HG03139 (cell line): ENCODE measurements at regions not wholly inside any gene's neighbourhood (a gene's known extent, or its start where the extent isn't known, plus 50 kb on each side); places are given as distances from the start of the nearest gene placed in this dataset.
"Not testable (repeated sequence)": the region's sequence is repeated elsewhere in the genome, so short reads cannot be mapped to it uniquely, and the experiment has no call there.

Experiments used
- ATAC-seq: cut with Tn5 transposase; IDR thresholded peaks from one replicate; pipeline ENCODE4 v1.9.1; 2021; ENCODE audit not compliant: unreplicated experiment

DNA sequence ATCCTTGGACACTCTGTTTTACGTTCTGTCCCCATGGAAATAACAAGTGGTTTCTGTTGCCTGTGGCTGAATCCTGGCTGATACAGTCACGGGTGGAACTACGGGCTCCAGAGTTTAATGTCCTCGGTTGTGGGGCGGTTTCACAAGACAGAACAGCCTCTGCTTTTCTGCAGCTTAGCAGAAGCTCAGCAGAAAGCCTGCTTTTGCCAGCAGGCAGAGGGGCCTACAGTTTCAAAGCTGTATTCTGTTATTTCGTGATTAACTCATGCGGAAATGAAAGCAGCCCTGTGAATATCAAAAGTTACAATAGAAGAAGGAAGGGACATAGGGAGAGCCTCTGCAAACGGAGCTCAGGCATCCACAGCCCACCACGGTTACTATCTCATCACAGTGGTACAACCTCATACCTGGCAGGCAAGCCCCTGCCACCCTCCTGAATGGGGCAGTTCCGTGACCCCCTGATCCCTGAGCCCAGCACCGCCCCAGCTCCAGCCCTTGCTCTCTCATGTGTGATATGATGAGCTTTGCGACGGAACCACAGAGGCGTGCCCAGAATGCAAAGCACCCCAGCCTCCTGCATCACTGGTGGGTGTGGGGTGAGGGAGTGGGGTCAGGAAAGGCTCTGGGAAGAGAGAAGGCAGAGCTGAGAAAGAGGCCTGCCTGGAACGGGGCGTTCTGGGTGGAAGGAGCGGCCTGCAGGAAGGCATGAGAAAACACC, 360.6 kb downstream of the BRD1 start:
- no peak for ATAC-seq

DNA sequence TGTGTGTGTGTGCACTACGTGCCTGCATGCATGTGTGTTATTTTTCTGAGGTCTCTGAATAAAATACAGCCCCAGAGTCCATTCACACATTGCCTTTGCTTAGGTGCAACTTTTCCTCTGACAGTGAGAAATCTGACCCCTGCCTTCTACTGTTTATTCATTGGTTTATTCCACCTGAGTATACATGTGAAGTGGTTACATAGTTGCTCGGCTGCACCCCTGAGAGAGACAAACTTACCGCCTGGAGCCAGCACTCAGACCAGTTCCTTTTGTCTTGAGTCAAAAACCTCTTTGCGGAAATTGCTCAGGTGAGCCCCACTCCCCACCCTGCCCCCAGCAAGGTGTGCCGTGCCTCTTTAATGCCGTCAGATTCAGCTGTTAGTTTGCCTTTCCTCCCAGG, 363.6 kb downstream of the BRD1 start:
- no peak for ATAC-seq

DNA sequence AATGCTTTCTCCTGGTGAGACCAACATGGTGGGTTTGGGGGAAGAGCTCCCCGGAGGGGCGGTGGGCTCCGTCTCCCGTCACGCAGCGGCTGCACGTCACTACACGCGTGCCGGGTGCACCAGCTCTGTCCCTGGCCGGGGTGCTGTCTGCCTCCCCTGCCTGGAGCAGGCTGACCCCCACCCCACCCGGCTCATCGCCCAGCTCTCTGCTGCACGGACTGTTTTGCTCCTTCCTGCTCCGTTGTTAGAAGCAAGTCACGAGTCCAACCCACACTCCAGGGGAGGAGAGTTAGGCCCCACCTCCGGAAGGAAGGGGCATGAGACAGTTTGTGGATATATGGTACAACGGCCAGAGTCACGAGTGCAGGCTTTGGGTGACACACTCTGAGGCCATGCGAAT, 364.9 kb downstream of the BRD1 start:
- ATAC-seq = no peak

DNA sequence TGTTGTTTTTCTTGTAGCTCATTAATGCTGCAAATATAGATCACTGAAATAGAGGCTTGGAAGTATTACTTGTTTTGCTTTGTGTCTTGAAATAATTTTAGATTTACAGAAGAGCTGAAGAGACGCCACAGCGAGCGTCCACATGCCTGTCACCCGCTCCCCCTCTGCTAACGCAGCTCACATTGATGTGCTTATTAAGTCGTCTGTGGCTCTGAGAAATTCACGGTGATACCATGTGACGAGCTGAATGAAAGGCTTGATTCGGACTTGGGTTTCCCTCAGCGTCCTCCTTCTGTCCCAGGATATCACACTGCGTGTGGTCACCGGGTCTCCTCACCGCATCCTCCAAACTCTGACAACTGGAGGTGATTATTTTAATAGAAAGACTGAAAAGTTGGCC, 365.4 kb downstream of the BRD1 start:
- ATAC-seq = no peak

DNA sequence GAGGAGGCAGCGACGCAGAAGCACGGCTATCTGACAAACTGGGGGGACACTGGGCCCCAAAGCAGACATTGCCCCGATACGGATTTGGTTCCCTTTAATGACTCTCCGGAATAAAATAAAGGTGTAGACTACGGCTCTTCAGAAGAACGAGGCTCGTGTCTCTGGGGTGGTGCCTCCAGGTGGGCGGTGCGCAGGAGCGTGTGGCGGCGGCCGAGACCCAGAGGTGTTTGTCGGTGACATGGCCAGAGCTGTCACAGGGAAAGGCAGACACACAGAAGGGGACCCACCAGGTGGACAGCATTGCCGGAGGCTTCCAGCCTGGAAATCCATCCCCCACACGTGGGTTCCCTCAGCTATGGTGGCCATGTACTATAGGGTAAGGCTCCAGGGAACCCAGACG, 366.0 kb downstream of the BRD1 start:
- ATAC-seq = no peak

DNA sequence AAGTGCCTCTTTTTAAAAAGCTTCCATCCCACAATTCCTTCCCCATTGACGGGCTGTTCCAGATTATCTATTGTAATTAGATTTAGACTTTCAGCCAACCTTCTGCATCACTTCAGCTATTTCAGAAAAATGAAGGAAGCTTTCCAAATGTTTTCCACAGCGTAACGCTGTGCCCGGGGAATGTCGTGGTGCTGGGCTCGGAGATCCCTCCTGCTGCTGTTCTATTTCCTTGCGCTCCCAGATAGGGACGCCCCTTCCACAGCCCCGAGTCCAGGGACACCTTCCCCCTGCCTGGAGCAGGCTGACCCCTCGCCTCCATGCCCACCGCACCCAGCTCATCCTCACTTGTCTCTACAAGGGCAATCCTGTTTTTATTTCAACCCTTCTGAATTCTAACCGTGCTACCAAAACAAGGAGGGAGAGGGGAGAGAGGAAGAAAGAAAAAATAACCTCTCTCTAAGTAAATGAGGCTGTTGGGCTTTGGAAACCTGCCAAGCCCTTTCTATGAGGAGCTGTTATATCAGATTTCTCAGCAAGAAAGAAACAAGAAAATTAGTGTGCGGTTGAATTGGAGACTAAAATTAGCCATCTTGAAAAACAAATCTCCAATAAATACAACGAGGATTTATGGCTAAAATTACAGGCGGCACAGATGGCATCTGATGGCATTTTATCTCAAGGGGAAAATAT, 366.9 kb downstream of the BRD1 start:
- no peak for ATAC-seq

DNA sequence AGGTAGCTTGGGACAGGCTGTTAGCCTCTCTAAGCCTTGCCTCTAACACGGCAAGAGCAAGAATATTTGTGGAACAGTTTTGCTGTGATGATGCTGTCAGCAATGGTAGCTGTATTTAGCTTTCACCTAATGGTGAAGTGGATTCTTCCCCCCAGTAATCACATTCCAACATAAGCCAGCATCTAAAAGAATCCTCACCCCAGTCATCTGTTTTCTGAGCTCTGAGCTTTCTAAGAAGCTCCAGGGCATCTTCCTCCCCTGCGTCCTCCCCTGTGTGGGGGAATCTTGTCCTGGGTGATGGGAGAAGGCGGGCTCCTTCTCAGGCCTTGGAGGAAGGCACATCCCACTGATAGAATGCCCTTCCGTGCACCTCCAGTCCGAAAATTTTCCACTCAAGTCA, 367.6 kb downstream of the BRD1 start:
- no peak for ATAC-seq

DNA sequence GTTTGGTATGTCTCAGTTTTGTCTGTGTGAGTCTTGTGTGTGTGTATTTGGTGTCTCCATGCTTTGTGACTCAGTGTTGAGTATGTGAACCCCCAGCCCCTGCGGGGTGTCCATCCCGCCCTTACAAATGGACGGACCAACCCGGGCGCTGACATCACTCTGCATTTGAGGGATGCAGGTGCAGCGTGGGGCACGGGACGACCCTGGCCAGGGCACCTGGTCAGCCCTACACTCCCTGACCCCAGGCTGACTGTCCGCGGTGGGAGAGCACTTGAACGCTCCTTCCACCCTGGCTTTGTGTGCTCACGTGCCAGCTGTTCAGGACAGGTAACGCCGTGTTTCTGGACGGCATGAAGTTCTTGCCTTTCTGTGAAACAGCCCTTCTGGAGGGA, 369.0 kb downstream of the BRD1 start:
- no peak for ATAC-seq

DNA sequence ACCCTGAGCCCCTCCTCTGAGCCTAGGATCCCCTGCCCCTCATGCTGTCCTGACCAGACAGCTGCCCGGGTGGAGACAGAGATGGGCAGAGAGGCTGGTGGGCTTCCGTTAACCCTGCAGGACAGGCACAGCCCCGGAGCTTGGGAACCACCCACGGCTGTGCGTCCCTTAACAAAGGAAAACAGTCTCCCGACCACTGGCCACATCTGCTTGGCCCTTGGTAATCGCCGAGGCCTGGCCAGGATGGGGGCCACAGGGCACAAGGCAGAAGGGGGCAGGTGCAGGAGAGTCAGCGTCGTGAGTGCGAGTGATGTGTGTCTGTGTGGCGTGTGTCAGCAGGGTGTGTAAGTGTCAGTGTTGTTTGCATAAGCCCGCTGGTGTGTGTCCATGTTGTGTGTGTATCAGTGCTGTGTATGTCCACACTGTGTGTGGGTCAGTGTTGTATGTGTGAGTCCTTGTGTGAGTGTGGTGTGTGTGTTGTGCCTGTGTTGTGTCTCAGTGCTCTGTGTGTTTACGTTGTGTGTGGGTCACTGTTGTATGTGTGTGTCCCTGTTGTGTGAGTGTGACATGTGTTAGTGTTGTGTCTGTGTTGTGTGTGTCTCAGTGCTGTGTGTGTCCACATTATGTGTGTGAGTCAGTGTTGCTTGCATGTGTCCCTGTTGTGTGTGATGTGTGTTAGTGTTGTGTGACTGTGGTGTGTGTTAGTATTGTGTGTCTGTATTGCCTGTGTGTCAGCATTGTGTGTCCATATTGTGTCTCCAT, 369.5 kb downstream of the BRD1 start:
- no peak for ATAC-seq

DNA sequence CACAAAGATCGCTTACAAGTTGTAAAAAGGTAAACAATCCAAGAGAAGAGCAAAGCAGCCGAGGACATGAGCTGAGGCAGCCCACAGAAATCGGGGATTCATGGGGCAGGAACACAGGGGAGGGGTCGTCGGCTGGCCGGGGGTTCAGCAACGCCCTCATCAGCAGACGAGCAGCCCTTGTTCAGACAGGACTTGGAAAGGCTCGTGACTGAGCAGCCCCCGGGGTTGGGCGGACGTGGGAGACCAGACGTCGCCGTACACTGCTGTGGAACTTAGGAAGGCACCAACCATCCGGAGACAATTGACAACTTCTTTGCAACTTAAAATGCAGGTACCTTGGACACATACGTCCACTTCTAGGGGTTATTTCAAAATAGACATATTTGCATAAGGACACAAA, 370.5 kb downstream of the BRD1 start:
- no peak for ATAC-seq

DNA sequence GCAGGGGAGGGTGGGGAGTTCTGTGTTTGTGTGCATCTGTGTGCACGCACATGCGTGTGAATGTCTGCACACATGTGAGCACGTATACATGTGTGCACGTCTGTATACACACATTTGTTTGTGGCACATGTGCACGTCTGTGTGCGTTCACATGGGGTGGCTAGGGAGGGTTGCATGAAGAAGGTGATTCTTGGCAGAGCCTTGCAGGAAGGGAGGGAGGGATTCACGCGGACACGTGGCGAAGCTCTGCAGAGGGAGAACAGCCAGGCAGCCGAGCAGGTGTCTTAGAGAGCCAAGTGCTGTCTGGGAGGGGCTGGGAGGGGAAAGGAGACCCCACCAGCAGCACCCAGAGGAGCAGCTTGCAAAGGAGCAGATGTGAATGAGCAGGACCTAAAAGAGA, 372.1 kb downstream of the BRD1 start:
- ATAC-seq = no peak

DNA sequence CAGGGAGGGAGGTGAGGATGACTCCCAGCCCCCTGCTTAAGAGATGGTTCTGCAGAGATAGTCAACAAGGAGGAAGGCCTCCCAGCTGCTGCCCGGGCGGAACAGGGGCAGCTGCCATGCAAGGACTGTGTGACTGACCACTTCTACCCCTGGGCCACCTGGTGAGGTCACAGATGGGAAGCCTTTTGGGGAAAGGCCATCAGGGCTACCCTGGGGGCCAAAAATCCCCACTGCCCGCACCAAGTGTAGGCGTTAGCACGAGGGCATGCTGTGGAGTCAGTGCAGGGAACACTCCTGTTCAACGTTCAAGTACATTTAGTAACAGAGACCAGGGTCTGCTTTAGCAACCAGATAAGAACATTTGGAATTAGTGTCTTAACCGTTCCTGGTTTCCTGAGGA, 372.9 kb downstream of the BRD1 start:
- no peak for ATAC-seq

DNA sequence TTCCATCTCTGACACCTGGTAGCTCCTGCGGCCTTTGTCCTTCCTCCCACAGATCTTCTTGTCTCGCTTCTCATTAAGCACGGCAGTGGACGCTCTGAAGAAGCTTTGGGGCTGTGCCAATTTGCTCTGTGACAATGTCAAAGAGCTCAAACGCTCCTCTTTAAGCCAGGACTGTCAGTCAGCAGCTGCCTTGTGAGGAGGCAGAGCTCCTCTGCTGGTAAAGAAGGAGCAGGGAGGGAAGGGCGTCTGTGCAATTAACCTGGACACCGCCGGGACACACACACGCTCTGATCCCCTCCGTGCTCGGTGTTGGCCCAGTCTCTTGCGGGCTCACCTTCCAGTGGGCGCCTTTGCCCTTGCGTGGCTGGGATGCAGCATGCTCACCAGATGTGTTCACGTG, 373.9 kb downstream of the BRD1 start:
- ATAC-seq = no peak

DNA sequence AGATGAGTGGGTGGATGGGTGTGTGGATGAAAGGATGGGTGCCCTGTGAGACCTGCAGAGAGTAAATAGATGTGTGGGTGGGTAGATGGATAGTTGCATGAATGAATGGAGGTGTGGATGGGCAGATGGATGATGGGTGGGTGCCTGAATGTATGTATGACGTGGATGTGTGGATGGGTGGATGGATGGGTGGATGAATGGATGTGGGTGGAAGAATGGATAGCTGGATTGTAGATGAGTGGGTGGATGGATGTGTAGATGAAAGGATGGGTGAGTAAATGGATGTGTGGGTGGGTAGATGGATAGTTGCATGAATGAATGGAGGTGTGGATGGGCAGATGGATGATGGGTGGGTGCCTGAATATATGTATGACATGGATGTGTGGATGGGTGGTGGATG, 374.7 kb downstream of the BRD1 start:
- not testable (repeated sequence) for ATAC-seq

DNA sequence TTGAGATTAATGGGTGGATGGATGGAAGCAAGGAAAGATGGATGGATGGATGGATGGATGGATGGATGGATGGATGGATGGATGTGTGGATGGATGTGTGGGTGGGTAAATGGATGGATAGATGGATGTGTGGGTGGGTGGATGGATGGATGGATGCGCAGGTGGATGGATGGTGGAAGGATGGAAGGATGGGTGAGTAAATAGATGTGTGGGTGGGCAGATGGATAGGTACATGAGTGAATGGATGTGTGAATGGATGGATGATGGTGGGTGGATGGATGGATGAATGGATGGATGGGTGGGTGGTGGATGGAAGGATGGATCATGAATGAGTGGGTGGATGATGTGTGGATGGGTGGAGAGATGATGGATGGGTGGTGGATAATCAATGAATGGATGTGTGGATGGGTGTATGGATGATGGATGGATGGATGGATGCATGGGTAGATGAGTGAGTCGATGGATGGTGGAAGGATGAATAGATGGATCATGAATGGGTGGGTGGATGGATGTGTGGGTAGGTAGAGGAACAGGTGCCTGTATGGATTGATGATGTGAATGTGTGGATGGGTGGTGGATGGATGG, 375.2 kb downstream of the BRD1 start:
- no peak for ATAC-seq

DNA sequence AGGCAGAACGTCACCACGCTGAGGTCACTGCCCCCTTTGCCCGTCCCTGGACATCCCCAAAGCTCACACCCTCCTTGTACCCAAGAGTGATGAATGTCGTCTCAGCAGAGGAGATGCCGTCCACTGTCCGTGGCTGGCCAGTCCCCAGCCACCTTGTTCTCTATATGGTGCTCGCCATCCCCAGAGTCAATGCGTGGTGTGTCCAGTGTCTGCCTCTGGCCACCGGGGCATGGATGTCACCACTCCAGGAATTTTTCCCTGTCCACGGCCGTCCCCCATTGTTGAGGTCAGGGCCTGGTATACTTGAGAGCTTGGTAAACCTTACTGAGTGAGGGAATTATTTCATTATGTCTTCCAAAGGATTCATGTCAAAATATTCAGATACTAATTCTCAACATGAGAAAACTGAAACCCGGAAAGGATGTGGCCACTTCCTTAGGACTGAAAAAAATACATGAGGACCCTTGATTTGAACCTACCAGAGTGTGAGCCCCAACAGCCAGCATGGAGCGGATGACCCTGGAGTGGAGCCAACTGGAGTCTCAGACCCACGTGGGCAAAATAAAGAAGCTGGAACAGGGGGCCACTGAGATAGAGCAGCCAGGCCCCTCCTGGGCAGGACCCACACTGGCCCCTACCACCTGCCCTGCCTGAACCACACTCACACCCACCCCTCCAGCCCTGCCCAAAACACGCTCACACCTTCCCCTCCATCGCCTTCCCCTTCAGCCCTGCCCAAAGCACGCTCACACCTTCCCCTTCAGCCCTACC, 376.4 kb downstream of the BRD1 start:
- ATAC-seq = no peak

DNA sequence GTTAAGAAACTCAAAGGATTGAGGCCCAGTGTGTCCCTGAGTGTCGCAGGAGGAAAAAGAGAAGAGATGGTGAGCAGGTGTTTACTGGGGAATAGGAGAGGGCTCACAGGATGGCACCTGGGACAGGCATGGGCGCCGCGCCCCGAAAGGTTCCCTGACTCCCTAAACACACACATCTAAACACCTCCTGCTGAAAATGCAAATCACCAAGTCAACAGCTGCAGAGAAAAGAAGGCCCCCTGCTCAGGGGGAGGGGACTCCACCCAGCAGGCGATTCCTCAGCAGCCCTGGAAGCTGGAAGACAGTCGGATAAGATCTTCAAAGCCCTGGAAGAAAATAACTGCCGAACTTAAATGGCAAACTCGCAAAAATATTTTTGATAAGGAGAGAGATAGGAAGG, 377.2 kb downstream of the BRD1 start:
- no peak for ATAC-seq

DNA sequence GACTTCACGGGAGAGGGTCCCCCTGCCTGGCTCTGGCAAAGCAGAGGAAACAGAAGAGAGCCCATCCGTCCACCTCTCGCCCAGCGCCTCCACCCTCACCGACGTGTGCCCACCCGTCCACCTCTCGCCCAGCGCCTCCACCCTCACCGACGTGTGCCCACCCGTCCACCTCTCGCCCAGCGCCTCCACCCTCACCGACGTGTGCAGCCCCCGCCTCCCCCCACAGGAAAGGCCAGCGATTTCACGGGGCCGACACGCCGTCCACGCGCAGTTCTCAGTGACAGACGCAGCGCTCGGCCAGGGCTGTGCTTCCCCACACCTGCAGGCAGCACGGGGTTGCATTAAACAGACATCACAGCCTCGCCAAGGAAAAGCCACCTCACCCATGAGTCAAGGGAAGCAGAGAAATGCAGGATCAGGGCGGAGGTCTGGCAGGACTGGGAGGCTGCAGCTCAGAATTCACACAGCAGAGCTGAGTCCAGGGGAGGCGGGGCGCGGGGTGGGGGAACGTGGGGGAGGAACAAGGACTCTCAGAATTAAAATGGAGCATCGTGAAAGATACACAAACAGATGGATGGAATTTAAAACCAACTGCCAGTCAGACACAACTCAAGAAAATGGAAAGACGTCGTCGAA, 377.7 kb downstream of the BRD1 start:
- ATAC-seq = no peak

DNA sequence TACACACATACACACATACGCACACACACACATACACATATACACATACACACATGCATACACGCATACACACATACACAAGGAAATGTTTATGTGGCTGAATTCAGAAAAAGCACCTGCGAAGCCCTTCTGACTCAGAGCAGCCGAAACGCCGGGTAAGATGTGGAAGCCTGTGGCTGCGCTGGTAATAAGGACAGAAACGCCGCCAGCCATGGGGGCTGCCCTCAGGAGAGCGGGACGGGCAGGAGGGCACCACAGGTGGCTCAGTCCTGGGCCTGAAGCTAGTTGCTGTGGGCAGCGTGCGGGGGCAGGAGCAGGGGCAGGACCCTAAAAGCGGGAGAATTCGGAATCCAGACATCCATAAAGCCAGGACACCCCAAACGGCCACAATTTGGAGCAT, 378.3 kb downstream of the BRD1 start:
- ATAC-seq = no peak

DNA sequence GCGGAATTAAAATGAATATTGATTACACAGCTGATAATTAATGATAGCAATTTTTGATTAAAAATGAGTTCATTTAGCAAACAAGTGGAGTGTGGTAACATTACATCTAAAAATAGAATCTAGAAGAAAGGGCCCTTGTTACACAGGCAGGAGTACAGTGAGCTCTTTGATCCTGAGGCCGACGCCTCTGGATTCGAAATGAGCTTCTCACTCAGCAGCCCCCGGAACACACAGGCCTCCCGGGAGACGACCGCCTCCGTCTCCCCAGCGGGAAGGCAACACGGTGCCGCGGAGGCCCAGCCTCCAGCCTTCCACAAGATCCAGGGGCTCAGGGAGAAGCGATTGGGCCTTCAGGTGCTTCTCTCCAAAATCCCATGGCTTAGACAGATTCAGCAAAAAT, 379.1 kb downstream of the BRD1 start:
- no peak for ATAC-seq

DNA sequence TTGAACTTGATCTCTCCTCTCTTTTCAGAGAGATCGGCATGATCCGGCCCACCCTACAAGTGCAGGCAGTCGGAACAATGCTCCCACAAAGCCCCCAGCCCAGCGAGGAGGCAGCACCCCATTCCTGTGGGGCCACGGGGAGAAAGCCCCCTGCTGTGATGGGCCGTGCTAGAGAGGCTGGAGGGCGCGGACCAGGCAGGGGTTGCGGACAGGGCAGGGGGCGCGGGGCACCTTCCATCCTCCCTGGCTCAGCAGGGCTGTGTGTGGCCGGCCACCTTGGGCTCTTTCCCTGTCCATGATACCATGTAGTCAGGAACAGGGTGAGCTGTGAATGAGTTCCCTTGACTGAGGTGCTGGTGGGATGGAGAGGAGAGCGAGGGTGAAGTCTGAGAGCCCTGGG, 379.8 kb downstream of the BRD1 start:
- no peak for ATAC-seq
